Prostate gland (tissue), 2 donors: ENCODE measurements at regions not wholly inside any gene's neighbourhood (a gene's known extent, or its start where the extent isn't known, plus 50 kb on each side); places are given as distances from the start of the nearest gene placed in this dataset.
"Not testable (repeated sequence)": the region's sequence is repeated elsewhere in the genome, so short reads cannot be mapped to it uniquely, and the experiment has no call there.

ENCODE experiments used
- DNase-seq: peaks from one replicate; pipeline ENCODE4 v3.0.0-alpha.2; 2019; ENCODE audit warnings: low spot score
- H3K27ac ChIP-seq, 2 donors: fragments of 200-600 bp; sonication (generic); 2 replicates each; pipeline ENCODE4 v1.5.1; 2017 to 2019
- H3K27me3 ChIP-seq: fragments of 200-600 bp; sonication (generic); replicated peaks from 2 replicates; pipeline ENCODE4 v1.5.1; 2019; ENCODE audit not compliant: insufficient read depth
- H3K36me3 ChIP-seq, 2 donors: fragments of 200-600 bp; sonication (generic); 1 replicate in 1 of 2; 2 replicates in 1 of 2; pipeline versions ENCODE4 v1.5.1 to v1.8.1; 2017 to 2019
- H3K4me1 ChIP-seq: fragments of 200-600 bp; sonication (generic); replicated peaks from 2 replicates; pipeline ENCODE4 v1.5.1; 2019
- H3K4me3 ChIP-seq, 2 donors: fragments of 200-600 bp; sonication (generic); 2 replicates each; pipeline ENCODE4 v1.5.1; 2017 to 2019
- H3K9me3 ChIP-seq: fragments of 200-600 bp; sonication (generic); 2 replicates; pipeline ENCODE4 v1.5.1; 2017
- CTCF ChIP-seq, 4 experiments: fragments of 200-600 bp in 2 of 4; fragments of 450-650 bp in 2 of 4; sonication (generic) in 2 of 4; IDR thresholded peaks; 1 replicate in 3 of 4; 2 replicates in 1 of 4; pipeline ENCODE4 v1.5.1; 2016 to 2019; ENCODE audit warnings: antibody characterized with exemption in 4 of 4, mild to moderate bottlenecking in 2 of 4, moderate library complexity in 2 of 4
- POLR2A ChIP-seq: fragments of 450-650 bp; IDR thresholded peaks from one replicate; pipeline ENCODE4 v1.6.1; 2016; ENCODE audit warnings: antibody characterized with exemption, mild to moderate bottlenecking
- POLR2AphosphoS5 ChIP-seq: sonication (generic); formaldehyde crosslinking; IDR thresholded peaks from one replicate; pipeline ENCODE4 v1.6.1; 2017; ENCODE audit warnings: antibody characterized with exemption
- WGBS: methylation state at CpG from one replicate; pipeline ENCODE4 v1.1.5; 2018; 5-methylcytosine and 5-hydroxymethylcytosine counted together
- intact Hi-C: fragments of 100-400 bp; cut with DNase I; formaldehyde crosslinking; loops from one replicate; pipeline ENCODE4 v1.14.2; 2022

- H3K27ac ChIP-seq: no peak overlapping the region
- H3K27me3 ChIP-seq: no peaks in the 10 kb centered on the region
- H3K4me1 ChIP-seq: no peaks in the 10 kb centered on the region
- TF ChIP-seq POLR2A: no peak
- no peak for TF ChIP-seq POLR2AphosphoS5
- no peak for TF ChIP-seq CTCF (IDR thresholded peaks at IDR 0.05)
- no peak overlapping the region for H3K4me3 ChIP-seq
- intact Hi-C loops: no loop called here
- 44% methylated on average over 4 of the region's 4 CpGs for WGBS
- H3K36me3 ChIP-seq: no peaks in the 10 kb centered on the region
- H3K9me3 ChIP-seq: no peaks in the 10 kb centered on the region
- DNase-seq: no peak
Observed at GRCh38 chr6:4259391-4259790, 124.0 kb upstream of the ECI2 start.

DNA sequence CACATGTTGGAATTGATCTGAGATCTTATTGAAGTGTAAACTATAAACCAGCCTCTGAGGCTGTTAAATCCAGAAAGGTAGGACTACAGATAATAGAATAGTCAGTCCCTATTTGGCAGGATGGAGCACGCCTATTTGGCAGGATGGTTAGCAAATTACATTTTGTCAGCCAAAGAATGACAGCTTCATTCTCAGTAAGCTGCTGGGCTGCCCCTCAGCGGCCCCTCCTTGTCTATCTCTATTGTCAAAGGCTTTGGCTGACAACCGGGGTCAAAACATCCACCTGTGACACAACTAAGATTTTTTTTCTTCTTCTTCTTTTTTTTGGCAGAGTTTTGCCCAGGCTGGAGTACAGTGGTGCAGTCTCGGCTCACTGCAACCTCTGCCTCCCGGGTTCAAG, 123.4 kb upstream of the ECI2 start:
- DNase-seq: no peak
- WGBS: 37% methylated on average over 5 of the region's 5 CpGs
- H3K9me3 ChIP-seq: no peaks in the 10 kb centered on the region
- H3K27ac ChIP-seq: no peak overlapping the region
- intact Hi-C loops: no loop called here
- H3K4me3 ChIP-seq: no peak overlapping the region
- TF ChIP-seq CTCF (IDR thresholded peaks at IDR 0.05) (no peak), POLR2A (no peak), POLR2AphosphoS5 (no peak)
- H3K4me1 ChIP-seq: no peaks in the 10 kb centered on the region
- H3K27me3 ChIP-seq: no peaks in the 10 kb centered on the region
- no peaks in the 10 kb centered on the region for H3K36me3 ChIP-seq

DNA sequence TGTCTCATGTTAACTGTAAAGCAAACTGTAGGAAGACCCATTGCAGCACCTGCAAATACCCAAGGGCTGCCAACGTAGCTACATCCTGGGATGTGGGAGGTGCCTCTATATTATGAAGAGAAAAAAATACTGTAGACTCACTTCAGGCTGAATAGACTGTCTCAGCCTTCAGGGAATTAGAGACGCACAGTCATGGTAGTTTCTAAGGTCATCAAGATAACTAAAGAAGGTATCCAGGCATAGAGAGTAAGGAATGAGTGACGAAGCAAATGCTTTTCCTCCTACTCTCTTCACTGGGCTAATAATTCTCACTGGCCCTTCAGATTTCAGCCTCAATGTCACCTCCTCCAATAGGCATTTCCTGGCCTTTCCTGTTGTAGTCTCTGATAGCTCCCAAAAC, 121.6 kb upstream of the ECI2 start:
- intact Hi-C loops: no loop called here
- H3K4me3 ChIP-seq: no peak overlapping the region
- H3K36me3 ChIP-seq: no peaks in the 10 kb centered on the region
- no peaks in the 10 kb centered on the region for H3K4me1 ChIP-seq
- WGBS: 95% methylated on average over 3 of the region's 3 CpGs
- no peak for DNase-seq
- H3K27ac ChIP-seq: no peak overlapping the region
- no peaks in the 10 kb centered on the region for H3K27me3 ChIP-seq
- TF ChIP-seq POLR2AphosphoS5 (no peak), POLR2A (no peak), CTCF (IDR thresholded peaks at IDR 0.05) (no peak)
- H3K9me3 ChIP-seq: no peaks in the 10 kb centered on the region

DNA sequence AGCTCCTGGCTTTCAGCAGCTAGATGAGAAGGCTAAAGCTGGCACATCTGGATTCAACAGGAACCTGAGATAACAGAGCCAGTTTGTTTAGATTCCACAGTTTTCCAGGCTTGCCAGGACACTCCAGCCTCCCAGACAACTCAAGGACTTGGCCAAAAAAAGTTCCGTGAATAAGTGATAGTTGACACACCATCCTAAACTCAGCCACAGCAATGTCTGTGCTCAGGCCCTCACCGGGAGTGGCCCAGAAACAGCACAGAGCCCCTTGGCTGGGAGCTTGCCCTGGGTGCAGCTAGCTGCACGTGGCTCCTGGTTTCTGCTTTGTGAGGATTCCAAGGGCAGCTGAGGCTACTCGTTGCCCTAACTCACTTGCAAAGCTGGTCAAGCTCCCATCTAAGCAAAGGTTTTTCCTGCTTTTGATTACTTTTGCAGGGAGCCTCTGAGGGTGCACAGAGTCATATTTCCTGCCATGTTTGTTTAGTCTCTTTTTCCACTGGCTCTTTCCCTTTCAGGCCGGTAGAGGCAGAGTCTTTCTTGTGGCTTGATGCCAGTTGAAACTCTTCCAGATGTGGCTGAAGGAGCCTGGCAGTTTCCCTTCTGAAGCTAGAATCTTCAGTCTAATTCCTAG, 118.3 kb upstream of the ECI2 start:
- intact Hi-C loops: no loop called here
- Histone ChIP-seq H3K27me3 (no peaks in the 10 kb centered on the region), H3K36me3 (no peaks in the 10 kb centered on the region), H3K4me3 (no peak overlapping the region), H3K27ac (no peak overlapping the region), H3K9me3 (no peaks in the 10 kb centered on the region), H3K4me1 (no peaks in the 10 kb centered on the region)
- peak; percentile 23 for TF ChIP-seq POLR2AphosphoS5
- peak in 2 of 4 experiments; percentile 34 to 64 for TF ChIP-seq CTCF (IDR thresholded peaks at IDR 0.05)
- TF ChIP-seq POLR2A: no peak
- WGBS: 11% methylated on average over 5 of the region's 5 CpGs
- DNase-seq: peak; percentile 28

- H3K4me3 ChIP-seq, H3K27me3 ChIP-seq, H3K27ac ChIP-seq, H3K4me1 ChIP-seq, H3K9me3 ChIP-seq, H3K36me3 ChIP-seq, intact Hi-C loops, DNase-seq: not testable (repeated sequence)
- WGBS: 94% methylated on average over 5 of the region's 5 CpGs
Observed at GRCh38 chr6:4252445-4252844, 117.1 kb upstream of the ECI2 start.
